Activated CD4-positive, CD25-positive, alpha-beta regulatory T cell (primary cell): ENCODE measurements at regions not wholly inside any gene's neighbourhood (a gene's known extent, or its start where the extent isn't known, plus 50 kb on each side); places are given as distances from the start of the nearest gene placed in this dataset.

ENCODE experiments used
- DNase-seq, 4 experiments: peaks; one replicate each; lab custom pipeline; 2025; lab: John Stamatoyannopoulos, UW

DNA sequence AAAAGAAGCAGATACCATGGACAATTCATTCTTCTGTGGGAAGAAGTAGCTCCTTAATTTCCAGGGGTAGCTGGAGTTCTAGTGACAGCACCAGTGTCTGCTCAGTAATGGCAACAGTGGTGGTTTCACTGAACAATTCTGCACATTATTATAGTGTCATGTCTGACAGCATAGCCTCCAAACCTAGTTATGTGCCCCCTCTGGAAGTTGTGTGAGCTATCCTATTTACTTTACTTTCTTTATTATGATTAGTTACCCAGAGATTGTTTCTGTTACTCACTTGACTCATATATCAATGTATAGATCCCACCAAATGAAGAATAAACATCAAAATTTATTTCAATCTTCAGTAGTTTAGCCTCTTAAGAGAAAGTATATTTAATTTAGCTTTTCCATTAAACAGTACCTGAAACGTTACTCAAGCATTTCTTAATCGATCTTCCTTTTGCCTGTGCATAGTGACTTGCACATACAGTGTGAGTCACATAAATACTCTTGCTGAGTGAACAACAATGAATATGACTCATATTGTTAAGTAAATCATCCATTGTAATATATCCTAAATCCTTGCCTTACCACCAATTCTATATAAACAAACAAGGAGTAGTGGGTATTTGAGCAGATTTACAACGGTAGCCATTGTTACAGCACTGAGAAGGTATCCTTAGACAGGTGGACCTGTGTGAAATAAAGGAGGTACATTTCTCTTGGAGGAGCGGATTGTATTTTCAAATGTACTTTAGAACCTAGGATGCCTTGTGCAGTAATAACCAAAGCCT, 534.7 kb downstream of the ANKRD50 start:
- no peak for DNase-seq

DNA sequence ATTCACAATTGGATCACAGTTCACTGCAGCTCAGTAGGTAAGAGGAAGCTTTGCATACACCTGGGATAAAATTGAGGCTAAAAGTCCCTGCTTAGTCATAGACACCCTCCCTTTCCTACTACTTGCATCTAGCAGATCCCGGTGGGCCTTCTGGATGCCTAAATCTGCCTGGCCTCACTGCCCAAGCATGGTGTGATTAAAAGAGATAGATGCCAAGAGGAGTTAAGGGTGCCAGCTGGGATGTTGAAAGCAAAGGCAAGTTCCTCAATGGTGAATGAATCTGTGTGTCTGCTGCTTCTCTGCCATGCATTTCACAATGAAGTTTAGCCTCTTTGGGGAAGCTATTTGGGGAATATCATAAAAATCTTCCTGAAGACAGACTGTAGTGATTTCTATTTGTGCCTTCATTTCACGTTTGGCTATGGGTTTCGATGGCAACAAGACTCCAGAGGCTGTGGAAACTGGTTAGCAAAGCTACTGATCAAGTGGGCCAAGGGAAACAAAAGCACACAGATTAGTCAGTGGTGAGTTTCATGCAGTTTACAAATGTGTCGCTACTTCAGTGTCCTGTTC, 534.0 kb downstream of the ANKRD50 start:
- DNase-seq = no peak

DNA sequence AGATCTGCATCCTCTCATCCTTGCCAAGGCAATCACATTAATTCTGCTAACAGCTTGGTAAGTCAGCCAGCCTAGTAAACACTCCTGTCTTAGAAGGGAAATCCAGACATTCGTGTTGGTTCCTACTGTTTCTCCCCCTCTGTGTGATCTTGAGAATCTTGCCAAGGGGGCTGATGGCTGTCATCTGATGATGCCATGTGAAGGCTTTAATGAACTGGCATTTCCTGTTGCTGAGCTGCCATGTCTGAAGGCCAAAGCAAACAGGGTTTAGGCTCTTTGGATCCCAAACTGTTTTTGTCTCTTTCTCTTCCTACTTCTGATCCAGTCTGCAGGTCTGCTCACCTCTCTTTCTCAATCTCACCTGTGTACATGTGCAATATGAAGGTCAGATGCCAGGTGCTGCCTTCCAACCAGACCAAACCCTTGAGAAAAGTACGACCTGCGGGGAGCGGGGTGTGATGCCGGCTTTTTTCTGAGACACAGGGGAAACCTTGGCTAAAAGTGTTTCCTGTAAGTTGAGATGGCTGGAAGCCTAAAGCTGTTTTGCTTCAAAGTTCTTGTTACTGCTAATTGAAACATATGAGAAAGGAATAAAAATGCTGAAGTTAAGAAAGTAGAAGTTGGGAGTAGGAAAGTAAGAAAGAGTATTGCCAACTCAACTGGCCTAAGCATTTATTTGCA, 532.9 kb downstream of the ANKRD50 start:
- DNase-seq = no peak

DNA sequence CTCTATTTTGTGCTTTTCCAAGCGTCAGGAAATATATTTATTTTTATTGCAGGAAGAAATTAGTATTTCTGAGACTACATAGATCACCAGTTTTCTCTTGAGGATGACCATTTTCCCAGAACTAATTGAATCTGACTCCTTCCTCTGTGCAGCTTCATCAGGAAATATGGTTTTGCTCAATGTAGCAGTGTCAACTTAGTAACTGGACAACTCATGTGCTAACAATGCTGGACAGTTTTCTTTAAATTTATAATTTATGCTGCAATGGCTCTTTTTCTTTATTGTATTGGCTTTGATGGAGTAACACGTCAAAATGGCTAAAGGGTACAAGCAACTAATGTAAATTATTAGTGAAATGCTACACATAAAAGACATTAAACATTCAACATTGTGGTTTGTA, 531.5 kb downstream of the ANKRD50 start:
- no peak for DNase-seq

DNA sequence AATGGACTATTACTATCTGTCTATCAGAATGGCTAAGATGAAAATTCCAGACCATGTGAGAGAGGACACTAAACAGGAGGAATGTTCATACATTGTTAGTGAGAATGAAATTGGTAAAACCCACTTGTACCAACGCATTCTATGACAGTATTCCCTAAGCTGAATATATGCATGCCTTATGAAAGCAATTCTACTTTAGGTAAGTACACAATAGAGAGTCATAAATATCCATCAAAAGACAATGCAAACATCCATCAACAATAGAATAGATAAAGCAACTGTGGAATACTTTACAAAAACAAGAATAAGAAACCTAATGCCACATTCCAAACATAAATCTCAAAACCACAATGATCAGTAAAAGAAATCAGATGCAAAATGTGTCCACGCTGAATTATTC, 529.3 kb downstream of the ANKRD50 start:
- DNase-seq = no peak

DNA sequence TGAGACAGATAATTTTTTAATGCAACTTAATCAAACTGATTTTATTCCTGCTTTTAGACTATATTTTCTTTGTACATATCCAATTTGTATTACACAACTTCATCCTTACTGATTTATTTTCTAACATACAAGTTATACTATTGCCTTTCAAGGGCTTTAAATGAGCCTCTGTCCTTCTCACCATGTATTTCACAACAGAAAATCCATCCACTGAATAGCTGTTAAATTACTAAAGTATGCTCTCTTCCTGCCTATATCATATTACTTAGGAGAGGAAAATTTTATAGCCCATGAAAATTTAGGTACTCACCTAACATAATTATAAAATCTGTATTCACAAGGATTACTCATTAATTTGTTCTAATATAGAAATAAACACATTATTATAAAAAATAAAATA, 528.6 kb downstream of the ANKRD50 start:
- no peak for DNase-seq

DNA sequence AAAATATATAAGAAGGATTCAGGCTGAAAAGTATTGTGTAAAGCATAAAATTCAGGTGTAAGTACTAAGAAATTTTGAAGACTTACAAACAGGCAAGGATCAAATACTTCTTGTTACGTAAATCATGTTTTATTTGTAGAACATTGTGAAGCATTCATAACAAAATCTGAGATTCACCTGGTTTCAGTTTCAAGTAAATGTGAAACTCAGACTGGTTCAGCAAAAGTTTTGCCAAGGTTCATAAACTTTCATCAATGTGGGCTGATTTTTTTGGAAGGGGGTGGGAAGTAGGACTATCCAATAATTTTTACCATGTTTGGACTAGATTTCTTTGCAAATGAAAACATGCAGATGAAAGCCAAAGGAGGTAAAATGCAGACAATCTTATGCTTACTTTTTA, 527.7 kb downstream of the ANKRD50 start:
- DNase-seq = no peak

DNA sequence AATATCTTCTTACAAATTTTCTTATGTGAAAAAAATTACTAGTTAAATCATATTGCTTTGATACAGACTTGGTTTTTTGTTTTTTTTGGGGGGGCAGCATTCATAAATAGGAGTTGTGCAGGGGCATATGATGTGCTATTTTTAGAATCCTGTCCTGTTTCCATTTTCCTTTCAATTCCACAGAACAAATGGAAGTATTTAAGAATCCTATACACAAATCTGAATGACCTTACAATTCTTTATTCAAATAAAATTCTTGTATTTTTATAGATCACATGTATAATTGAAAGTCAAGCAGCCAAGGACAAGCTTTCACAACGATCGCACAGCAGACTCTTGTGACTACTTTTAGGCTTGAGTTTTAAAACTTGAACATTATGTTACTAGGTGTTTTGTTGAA, 523.9 kb downstream of the ANKRD50 start:
- DNase-seq = no peak

DNA sequence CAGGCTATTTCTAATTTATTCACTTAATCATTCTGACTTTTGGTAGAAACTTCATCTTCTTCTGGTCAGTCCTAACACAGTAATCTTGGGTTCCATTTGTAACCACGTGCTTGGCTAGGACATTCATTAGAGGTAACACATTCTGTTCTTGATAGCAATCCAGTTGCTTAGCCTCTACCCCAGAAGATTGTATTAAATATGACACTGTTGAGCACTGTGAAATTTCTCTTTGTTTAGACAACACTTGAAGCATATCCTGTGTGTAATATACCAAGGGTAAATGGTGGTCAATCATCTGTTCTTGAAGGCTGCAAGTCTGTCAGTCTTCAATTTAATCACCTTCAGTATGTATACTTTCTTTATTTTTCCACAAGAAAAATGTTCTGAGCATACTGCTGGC, 523.0 kb downstream of the ANKRD50 start:
- DNase-seq = no peak

DNA sequence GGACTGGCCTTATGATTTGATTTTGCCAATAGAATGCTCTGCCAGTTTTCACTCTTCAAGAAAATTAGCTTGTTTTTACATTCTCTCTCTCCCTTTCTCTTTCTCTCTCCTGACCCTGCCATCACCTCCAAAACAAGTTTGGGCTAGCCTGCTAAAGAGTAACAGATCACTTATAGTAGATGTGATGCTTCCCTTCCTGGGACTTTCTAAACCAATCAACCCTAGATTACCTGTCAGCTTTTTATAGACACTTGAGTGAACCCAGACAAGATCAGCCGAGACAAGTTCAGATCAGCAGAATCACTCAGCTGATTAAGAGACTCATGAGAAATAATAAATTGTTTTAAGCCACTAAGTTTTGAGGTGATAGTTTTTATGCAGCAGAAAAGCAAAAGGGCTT, 521.2 kb downstream of the ANKRD50 start:
- DNase-seq = no peak

DNA sequence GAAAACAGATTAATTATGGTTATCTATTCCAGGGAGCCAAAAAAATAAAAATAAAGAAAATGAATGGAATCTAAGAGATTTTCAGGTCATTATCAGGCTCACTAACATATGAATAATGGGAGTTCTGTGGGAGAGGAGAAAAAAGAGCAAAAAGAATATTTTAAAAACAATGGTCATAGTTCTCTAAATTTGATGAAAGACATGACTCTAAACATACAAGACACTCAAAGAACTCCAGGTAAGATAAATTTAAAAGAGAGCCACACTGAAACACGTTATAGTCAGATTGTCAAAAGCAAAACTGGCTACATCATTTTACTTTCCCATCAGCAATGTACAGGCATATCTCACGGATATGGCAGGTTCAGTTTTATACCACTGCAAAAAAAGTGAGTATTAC, 520.0 kb downstream of the ANKRD50 start:
- DNase-seq = no peak

DNA sequence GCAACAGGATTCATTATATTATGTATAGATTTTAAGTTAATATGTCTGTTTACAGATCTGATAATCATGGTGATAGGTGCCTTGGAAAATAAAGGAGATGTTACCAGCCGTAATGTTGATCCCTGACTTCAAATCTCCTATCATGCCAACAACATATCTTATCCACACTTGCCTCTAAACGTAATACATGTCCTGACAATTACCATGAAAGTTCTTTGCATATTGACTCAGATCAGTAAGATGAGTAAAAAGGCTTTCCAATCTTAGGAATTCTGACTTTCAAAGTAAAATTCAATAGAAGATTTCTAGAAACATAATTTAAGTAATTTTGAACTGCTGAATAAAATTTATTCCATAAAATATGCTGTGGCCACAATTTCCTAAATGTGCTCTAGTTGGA, 513.3 kb downstream of the ANKRD50 start:
- no peak for DNase-seq

DNA sequence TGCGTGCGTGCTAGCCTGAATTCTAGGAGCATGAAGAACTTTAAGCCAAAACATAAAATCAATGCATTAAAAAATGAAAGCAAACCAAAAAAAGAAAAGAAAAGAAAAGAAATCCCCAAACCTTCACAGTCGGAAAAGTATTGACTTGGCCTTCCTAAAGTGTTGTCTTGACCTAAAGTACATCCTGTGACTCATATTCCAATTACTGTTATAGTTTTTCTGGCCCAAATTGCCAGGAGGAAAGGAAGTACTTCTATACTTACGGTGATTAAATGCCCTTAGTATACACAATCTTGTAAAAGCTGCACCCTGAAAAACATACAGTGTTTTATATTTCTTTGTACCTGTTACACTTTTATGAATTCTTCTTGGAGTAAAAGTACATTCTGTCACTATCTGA, 512.8 kb downstream of the ANKRD50 start:
- no peak for DNase-seq

DNA sequence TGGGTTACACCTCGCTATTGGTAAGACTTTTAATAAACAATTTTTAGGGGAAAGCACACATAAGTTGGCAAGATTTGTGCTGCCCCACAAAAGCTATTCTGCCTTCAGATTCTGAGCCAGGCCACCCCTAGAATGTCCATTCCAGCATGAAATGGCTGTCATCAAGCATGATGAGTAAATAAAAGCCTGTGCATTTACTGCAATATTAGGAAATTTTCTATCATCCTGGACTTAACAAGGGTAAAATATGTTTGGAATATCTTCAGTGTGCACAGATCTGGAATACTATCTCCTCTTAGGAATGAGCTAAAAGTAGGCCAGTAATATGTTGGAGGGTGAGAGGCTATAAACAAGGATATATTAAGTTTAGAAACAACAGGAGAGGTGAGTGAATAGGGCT, 510.9 kb downstream of the ANKRD50 start:
- no peak for DNase-seq

DNA sequence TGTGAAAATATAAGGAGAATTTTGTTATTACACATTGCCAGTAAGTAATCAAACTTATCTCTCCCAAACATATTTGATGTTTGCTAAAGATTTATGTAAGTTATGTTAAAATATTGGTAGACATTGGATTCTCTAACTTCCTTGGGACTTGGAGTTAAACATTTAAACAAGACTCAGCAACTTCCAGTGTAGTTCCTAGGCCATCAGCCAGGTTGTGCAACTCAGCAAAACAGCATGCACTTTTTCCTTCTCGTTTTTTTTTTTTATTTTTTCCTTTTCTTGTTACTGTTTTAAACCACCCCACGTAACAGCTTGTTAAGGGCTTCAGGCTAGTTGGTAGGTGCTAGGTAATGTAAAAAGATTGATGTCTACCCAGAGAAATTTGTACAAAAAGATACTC, 510.4 kb downstream of the ANKRD50 start:
- no peak for DNase-seq

DNA sequence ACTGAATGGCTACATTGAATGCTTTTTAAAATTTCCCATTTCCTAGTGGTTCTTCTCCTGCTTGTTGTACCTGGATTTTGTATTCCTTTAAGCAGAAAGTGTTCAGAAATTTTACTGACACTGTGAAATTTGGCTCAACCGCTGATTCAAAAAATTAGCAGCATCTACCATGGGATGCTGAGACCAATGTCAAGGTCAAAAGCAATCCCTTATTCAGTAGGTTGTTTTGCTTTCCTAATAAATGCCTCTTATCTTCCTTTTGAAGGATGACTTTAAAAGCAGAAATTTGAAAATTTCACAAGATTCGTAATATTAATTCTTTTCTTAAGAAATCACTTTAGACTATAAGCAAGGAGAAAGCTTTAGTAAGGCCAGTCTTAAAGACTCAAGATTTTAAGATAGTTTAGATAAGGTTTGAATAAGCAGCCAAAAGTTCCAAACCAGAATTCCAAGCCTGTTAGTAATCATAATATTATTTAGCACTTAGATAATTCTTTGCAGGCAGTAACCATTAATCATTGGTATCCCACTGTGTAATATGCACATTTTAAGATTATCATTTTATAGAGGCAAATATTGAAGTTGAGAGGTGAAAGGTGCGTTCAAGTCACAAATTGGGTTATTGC, 508.8 kb downstream of the ANKRD50 start:
- DNase-seq = no peak

DNA sequence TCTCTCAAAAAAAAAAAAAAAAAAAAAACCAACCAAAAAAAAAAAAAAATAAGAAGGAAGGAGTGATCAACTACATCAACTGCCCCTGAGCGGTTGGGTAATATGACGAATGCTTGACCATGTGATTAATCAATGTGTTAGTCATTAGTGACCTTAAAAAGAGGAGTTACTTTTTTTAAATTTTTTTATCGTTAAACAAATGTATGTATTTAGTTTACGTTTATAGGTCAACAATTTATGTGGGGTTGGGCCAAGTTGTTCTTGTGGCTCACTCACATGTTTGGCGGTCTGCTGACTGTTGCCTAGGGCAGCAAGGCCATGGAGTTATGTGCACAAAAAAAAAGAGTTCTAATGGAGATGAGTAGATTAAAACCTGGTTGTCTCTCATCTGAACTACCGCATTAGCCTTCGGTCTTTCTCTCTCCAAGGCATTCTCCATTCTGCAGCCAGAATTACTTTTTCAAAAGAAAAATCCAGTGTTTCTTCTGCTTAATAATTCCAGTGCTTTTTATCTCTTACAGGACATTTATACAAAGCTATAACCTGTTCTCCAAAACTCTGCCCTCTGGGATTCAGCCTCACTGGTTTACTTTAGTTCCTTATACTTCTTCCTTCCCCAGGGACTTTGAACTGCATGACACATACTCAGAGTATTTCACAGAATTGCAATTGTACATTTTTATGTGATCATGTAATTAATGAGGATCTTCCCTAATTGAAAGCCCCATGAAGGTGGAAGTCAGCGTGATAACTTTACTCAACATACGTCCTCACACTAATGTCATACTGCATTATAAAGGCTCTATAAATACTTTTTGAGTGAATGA, 505.5 kb downstream of the ANKRD50 start:
- DNase-seq = no peak

DNA sequence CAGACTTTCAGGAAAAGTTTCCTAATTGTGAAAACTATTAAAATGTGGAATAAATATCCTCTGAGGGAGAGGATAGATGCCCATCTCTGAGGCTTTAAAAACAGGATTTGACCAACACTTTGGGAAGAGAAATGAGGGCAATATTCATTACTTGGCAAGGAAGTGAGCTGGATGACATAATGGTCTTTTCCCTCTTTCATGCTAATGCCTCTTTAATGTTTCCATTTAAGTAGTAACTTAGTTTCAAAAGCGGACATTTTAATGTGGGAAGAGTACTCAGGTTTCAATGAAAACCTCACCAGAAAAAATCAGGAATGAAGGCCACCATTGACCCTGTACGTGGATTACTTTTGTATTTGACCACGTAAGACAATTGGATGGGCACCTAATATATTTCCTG, 503.3 kb downstream of the ANKRD50 start:
- no peak for DNase-seq

DNA sequence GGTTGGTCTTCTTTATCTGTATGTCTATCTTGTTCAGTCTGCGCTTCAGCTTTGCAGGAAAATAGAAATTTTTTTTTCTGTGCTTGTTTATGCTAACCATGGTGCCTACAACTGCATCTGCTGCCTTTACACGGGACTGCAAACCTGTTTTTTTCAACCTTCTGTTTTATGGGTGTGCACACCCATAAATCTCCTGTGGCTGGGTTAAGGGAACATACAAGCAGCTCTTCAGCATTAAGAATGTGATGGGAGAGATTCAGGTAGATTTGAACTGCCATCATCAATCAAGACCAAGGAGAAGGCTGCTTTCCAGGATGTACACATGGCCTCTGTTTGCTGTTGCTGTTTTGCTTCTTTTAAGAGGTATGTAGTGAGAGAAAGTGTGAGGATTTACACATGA, 502.9 kb downstream of the ANKRD50 start:
- DNase-seq = no peak

DNA sequence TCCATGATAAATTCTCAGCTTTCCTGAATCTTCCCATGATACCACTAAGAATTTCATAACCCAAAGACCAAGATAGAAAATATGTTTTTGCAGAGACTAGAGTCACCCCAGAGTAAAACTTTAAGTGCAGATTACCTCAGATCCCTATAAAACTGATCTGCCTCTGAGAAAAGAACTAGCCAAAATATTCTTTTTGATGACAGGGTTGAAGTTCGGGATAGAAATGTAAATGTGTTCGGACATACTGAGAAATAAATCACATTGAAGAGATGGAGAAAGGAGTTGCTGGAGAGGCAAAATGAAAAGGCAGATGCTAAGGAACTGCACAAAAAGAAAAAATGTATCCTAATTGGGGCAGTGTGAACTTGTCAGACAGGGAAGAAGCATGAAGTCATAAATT, 501.8 kb downstream of the ANKRD50 start:
- no peak for DNase-seq

DNA sequence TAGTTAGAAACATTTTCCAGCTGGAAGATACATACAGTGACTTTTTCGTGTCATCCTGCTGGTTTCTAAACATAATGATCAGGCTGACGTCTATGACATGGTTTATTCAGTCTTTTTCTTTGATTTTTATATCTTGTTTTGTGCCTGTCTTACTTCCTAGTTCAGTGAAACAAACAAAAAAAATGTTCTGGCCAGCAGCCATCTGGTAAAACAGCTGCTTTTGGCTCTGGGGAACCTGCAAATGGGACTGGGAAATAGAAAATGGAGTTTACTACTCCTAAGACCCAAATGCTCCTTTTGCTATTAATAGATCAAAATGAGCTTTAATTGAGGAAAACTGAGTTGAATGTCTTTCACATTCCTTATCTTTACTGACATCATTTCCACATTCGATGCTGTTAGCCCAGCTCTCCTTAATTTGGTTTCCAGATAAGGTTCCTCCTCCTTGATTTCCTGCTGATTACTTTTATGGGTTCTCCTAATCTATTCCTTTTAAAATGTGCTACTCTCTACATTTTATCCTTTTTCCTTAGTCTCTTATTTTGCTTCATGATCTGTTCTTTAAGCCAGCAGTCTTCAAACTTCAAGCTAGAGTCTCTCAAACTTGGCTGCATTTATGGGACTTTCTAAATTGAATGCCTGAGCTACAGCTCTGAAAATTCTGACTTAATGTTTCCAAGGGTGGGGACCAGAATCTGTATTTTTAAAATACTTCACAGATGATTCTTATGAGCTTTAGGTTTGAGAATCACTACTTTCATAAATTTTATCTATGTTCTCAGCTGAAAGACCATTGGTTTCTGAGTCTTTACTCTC, 499.5 kb downstream of the ANKRD50 start:
- DNase-seq = no peak
